ENCODE measurements at regions not wholly inside any gene's neighbourhood (a gene's known extent, or its start where the extent isn't known, plus 50 kb on each side); places are given as distances from the start of the nearest gene placed in this dataset.
"Not testable (repeated sequence)": the region's sequence is repeated elsewhere in the genome, so short reads cannot be mapped to it uniquely, and the experiment has no call there.

DNA sequence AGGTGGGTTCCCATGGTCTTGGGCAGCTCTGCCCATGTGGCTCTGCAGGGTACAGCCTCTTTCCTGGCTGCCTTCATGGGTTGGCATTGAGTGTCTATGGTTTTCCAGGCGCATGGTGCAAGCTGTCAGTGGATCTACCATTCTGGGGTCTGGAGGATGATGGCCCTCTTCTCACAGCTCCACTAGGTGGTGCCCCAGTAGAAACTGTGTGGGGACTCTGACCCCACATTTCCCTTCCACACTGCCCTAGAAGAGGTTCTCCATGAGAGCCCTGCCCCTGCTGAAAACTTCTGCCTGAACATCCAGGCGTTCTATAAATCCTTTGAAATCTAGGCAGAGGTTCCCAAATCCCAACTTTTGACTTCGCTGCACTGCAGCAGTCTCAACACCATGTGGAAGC, 174.0 kb upstream of the CTNND2 start:
- H3K27me3 ChIP-seq; H3K79me2 ChIP-seq (ENCODE audit: low read depth); H3K36me3 Mint-ChIP-seq; H2AFZ ChIP-seq (replicated peaks); DNase-seq (ENCODE audit: low spot score); H3K4me1 ChIP-seq; H3K4me2 ChIP-seq; H4K20me1 ChIP-seq (ENCODE audit: low read depth); H3K27ac ChIP-seq; H3K4me3 Mint-ChIP-seq; H3K9ac ChIP-seq; H3F3A ChIP-seq (ENCODE audit: low read depth); H3K4me3 ChIP-seq; H3K27me3 Mint-ChIP-seq (ENCODE audit: insufficient read depth, low read depth); H3K4me1 Mint-ChIP-seq; H3K27ac Mint-ChIP-seq; H3K9me3 Mint-ChIP-seq; H3K36me3 ChIP-seq; H3K9me3 ChIP-seq (ENCODE audit: low read depth): not testable (repeated sequence)
- TF ChIP-seq, protein P1, sequence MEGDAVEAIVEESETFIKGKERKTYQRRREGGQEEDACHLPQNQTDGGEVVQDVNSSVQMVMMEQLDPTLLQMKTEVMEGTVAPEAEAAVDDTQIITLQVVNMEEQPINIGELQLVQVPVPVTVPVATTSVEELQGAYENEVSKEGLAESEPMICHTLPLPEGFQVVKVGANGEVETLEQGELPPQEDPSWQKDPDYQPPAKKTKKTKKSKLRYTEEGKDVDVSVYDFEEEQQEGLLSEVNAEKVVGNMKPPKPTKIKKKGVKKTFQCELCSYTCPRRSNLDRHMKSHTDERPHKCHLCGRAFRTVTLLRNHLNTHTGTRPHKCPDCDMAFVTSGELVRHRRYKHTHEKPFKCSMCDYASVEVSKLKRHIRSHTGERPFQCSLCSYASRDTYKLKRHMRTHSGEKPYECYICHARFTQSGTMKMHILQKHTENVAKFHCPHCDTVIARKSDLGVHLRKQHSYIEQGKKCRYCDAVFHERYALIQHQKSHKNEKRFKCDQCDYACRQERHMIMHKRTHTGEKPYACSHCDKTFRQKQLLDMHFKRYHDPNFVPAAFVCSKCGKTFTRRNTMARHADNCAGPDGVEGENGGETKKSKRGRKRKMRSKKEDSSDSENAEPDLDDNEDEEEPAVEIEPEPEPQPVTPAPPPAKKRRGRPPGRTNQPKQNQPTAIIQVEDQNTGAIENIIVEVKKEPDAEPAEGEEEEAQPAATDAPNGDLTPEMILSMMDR (IDR thresholded peaks at IDR 0.05) = peak; percentile 34

- Mint-ChIP-seq H3K27me3 (ENCODE audit: insufficient read depth, low read depth) (no peaks in the 10 kb centered on the region), H3K27ac (no peak overlapping the region), H3K4me3 (no peak overlapping the region), H3K36me3 (no peaks in the 10 kb centered on the region), H3K9me3 (no peaks in the 10 kb centered on the region), H3K4me1 (no peaks in the 10 kb centered on the region)
- H3K27me3 ChIP-seq = no peaks in the 10 kb centered on the region
- no peak overlapping the region for H2AFZ ChIP-seq (replicated peaks)
- DNase-seq (ENCODE audit: low spot score) = no peak
- no peak overlapping the region for H3K4me3 ChIP-seq
- H3K36me3 ChIP-seq = no peaks in the 10 kb centered on the region
- no peak overlapping the region for H3K4me2 ChIP-seq
- no peaks in the 10 kb centered on the region for H3K79me2 ChIP-seq (ENCODE audit: low read depth)
- TF ChIP-seq, protein P1 (IDR thresholded peaks at IDR 0.05) = no peak
- no peak for TF ChIP-seq EZH2phosphoT487 (IDR thresholded peaks at IDR 0.05)
- TF ChIP-seq EZH2 (IDR thresholded peaks at IDR 0.05) = no peak
- H3K9me3 ChIP-seq (ENCODE audit: low read depth) = no peaks in the 10 kb centered on the region
- H3K27ac ChIP-seq = no peak overlapping the region
- no peaks in the 10 kb centered on the region for H3F3A ChIP-seq (ENCODE audit: low read depth)
- no peak overlapping the region for H3K9ac ChIP-seq
- H4K20me1 ChIP-seq (ENCODE audit: low read depth) = no peaks in the 10 kb centered on the region
- peaks cover 7% of the 10 kb centered on the region for H3K4me1 ChIP-seq
These were observed 169.2 kb upstream of the CTNND2 start for GRCh38 chr5:12073426-12073825.

DNA sequence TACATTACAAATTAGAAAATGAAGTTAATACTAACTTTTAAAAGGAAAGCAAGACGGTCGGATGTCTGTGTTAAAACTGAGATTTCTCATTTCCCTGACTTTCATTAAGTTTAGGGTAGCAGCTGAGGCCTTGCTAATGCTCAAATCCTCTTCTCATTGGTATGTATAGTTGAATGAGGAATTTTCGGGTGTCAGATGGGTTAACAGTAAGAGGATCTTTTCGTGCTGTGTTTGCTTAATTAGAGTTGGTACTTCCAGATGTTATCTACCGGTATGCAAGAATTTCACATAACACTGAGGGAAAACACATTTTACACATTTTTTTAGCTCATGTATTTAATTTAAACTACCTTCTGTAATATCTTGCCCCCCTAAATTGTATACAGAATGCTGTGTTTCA, 168.2 kb upstream of the CTNND2 start:
- H3K9me3 Mint-ChIP-seq = no peaks in the 10 kb centered on the region
- no peak overlapping the region for H3K27ac Mint-ChIP-seq
- peaks cover 7% of the 10 kb centered on the region for H3K4me1 ChIP-seq
- no peak overlapping the region for H3K4me3 Mint-ChIP-seq
- no peaks in the 10 kb centered on the region for H3K27me3 Mint-ChIP-seq (ENCODE audit: insufficient read depth, low read depth)
- no peaks in the 10 kb centered on the region for H3K9me3 ChIP-seq (ENCODE audit: low read depth)
- no peaks in the 10 kb centered on the region for H3K79me2 ChIP-seq (ENCODE audit: low read depth)
- H3F3A ChIP-seq (ENCODE audit: low read depth) = no peaks in the 10 kb centered on the region
- H4K20me1 ChIP-seq (ENCODE audit: low read depth) = no peaks in the 10 kb centered on the region
- no peak for TF ChIP-seq EZH2 (IDR thresholded peaks at IDR 0.05)
- TF ChIP-seq, protein P1 (IDR thresholded peaks at IDR 0.05) = no peak
- no peak for TF ChIP-seq EZH2phosphoT487 (IDR thresholded peaks at IDR 0.05)
- H3K4me2 ChIP-seq = no peak overlapping the region
- H3K36me3 ChIP-seq = no peaks in the 10 kb centered on the region
- no peak overlapping the region for H3K27ac ChIP-seq
- H3K4me3 ChIP-seq = no peak overlapping the region
- no peak overlapping the region for H3K9ac ChIP-seq
- DNase-seq (ENCODE audit: low spot score) = peak; percentile 10
- H2AFZ ChIP-seq (replicated peaks) = no peak overlapping the region
- H3K27me3 ChIP-seq = no peaks in the 10 kb centered on the region
- no peaks in the 10 kb centered on the region for H3K4me1 Mint-ChIP-seq
- no peaks in the 10 kb centered on the region for H3K36me3 Mint-ChIP-seq

DNA sequence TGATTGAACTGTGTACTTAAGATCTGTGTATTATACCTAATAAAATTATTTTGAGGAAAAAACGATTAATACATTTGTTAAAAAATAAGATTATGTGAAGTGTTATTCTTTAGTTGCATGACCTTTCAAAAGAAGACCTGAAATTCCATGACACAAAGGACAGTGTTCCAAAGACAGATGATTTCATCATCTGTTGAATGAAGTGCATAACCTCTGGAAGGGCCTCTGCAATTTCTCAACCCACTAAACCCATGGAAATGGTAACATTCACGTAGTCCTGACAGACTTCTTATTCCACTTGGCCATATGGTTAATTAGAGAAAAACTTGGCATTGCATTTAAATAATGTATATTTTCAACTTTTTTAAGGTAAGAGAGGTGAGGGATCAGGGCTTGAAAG, 167.2 kb upstream of the CTNND2 start:
- Mint-ChIP-seq H3K9me3 (no peaks in the 10 kb centered on the region), H3K27me3 (ENCODE audit: insufficient read depth, low read depth) (no peaks in the 10 kb centered on the region), H3K4me1 (no peaks in the 10 kb centered on the region), H3K4me3 (no peak overlapping the region), H3K36me3 (no peaks in the 10 kb centered on the region), H3K27ac (no peak overlapping the region)
- Histone ChIP-seq H3K4me1 (peaks cover 7% of the 10 kb centered on the region), H3K36me3 (no peaks in the 10 kb centered on the region), H4K20me1 (ENCODE audit: low read depth) (no peaks in the 10 kb centered on the region), H2AFZ (replicated peaks) (no peak overlapping the region), H3F3A (ENCODE audit: low read depth) (no peaks in the 10 kb centered on the region), H3K9me3 (ENCODE audit: low read depth) (no peaks in the 10 kb centered on the region), H3K27ac (no peak overlapping the region), H3K27me3 (no peaks in the 10 kb centered on the region), H3K4me3 (no peak overlapping the region), H3K4me2 (no peak overlapping the region), H3K79me2 (ENCODE audit: low read depth) (no peaks in the 10 kb centered on the region), H3K9ac (no peak overlapping the region)
- TF ChIP-seq EZH2 (IDR thresholded peaks at IDR 0.05) (no peak), EZH2phosphoT487 (IDR thresholded peaks at IDR 0.05) (no peak)
- TF ChIP-seq, protein P1 (IDR thresholded peaks at IDR 0.05) = no peak
- no peak for DNase-seq (ENCODE audit: low spot score)
